NB4 (cell line): ENCODE measurements at regions not wholly inside any gene's neighbourhood (a gene's known extent, or its start where the extent isn't known, plus 50 kb on each side); places are given as distances from the start of the nearest gene placed in this dataset.

Source experiments
- POLR2A ChIP-seq: IDR thresholded peaks from 2 replicates; pipeline ENCODE4 v1.6.1; 2011; ENCODE audit warnings: mild to moderate bottlenecking; ENCODE audit not compliant: insufficient read length; ENCODE audit errors: extremely low read depth
- TF ChIP-seq, protein P1 (sequence below): IDR thresholded peaks from one replicate; pipeline ENCODE4 v1.5.1; 2012; ENCODE audit warnings: low read depth, low read length

DNA sequence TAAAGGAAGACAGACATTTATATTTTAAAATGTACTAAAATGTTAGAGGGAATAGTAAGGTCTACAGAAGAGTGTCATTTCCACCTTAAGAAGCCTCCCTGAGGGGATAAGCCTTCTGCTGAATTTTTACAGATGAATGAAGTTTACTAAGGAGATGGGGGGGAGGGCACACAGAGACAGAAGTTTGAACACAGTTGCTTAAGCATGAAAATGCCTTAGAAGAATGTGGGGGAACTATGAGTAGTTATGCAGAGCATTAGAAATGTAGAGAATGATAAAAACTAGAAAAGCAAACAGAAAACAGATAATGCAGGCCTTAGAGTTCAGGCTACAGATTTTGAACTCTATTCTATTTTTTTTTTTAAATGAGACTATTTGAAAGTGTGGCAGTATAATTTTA lies 232.2 kb upstream of the VLDLR start:
- TF ChIP-seq, protein P1, sequence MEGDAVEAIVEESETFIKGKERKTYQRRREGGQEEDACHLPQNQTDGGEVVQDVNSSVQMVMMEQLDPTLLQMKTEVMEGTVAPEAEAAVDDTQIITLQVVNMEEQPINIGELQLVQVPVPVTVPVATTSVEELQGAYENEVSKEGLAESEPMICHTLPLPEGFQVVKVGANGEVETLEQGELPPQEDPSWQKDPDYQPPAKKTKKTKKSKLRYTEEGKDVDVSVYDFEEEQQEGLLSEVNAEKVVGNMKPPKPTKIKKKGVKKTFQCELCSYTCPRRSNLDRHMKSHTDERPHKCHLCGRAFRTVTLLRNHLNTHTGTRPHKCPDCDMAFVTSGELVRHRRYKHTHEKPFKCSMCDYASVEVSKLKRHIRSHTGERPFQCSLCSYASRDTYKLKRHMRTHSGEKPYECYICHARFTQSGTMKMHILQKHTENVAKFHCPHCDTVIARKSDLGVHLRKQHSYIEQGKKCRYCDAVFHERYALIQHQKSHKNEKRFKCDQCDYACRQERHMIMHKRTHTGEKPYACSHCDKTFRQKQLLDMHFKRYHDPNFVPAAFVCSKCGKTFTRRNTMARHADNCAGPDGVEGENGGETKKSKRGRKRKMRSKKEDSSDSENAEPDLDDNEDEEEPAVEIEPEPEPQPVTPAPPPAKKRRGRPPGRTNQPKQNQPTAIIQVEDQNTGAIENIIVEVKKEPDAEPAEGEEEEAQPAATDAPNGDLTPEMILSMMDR = no peak
- no peak for TF ChIP-seq POLR2A
